Gastroesophageal sphincter (tissue), 3 donors: ENCODE measurements at regions not wholly inside any gene's neighbourhood (a gene's known extent, or its start where the extent isn't known, plus 50 kb on each side); places are given as distances from the start of the nearest gene placed in this dataset.

ENCODE experiments used
- EP300 ChIP-seq: sonication (generic); formaldehyde crosslinking; IDR thresholded peaks from one replicate; pipeline ENCODE4 v1.6.1; 2017; ENCODE audit warnings: antibody characterized with exemption, mild to moderate bottlenecking
- POLR2A ChIP-seq, 2 donors: fragments of 450-650 bp; IDR thresholded peaks; one replicate each; pipeline ENCODE4 v1.6.1; 2017; ENCODE audit warnings: antibody characterized with exemption in 2 of 2, mild to moderate bottlenecking in 2 of 2, moderate library complexity in 1 of 2
- POLR2AphosphoS5 ChIP-seq: sonication (generic); formaldehyde crosslinking; IDR thresholded peaks from one replicate; pipeline ENCODE4 v1.6.1; 2017; ENCODE audit warnings: antibody characterized with exemption
- TF ChIP-seq, protein P1 (sequence below), 4 experiments: fragments of 200-600 bp in 2 of 4; fragments of 450-650 bp in 2 of 4; sonication (generic) in 1 of 4; IDR thresholded peaks; one replicate each; pipeline ENCODE4 v1.5.1; 2017 to 2019; ENCODE audit warnings: antibody characterized with exemption in 4 of 4, mild to moderate bottlenecking in 2 of 4, moderate library complexity in 2 of 4

DNA sequence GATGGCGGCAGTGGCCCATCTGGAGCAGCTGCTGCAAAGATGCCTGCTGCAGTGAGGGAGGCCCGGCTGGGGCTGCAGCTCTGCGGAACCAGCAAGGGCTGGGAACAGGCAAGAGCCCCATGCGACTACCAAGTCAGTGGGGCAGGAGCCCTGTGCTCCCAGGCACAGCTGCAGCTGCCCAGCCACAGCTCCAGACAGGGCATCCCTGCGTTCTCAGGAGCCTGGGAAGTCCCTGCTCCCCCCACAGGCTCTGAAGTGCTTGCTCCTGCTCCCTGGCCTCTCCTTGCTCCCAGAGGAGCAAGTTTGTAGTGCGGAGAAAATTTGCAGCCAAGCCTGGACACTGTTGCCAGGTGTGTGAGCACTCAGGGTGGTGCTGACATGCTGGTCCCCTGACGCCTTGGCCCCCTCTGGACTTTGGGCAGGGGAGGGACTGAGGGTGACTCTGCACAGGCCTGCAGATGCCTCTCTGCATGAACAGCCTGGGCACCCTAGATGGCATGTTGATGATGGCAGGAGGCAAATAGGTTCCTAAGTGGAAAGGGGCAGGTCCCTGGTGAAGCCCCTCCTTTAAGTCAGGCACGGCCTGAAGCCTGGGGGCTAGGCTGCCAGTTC, 105.6 kb downstream of the LYZL1 start:
- TF ChIP-seq, protein P1, sequence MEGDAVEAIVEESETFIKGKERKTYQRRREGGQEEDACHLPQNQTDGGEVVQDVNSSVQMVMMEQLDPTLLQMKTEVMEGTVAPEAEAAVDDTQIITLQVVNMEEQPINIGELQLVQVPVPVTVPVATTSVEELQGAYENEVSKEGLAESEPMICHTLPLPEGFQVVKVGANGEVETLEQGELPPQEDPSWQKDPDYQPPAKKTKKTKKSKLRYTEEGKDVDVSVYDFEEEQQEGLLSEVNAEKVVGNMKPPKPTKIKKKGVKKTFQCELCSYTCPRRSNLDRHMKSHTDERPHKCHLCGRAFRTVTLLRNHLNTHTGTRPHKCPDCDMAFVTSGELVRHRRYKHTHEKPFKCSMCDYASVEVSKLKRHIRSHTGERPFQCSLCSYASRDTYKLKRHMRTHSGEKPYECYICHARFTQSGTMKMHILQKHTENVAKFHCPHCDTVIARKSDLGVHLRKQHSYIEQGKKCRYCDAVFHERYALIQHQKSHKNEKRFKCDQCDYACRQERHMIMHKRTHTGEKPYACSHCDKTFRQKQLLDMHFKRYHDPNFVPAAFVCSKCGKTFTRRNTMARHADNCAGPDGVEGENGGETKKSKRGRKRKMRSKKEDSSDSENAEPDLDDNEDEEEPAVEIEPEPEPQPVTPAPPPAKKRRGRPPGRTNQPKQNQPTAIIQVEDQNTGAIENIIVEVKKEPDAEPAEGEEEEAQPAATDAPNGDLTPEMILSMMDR (IDR thresholded peaks at IDR 0.05) = no peak
- no peak for TF ChIP-seq POLR2AphosphoS5
- TF ChIP-seq POLR2A (IDR thresholded peaks at IDR 0.05) = no peak
- no peak for TF ChIP-seq EP300
